Activated CD8-positive, alpha-beta memory T cell treated with anti-CD3 and anti-CD28 coated beads for 4 hours (primary cell): ENCODE measurements at regions not wholly inside any gene's neighbourhood (a gene's known extent, or its start where the extent isn't known, plus 50 kb on each side); places are given as distances from the start of the nearest gene placed in this dataset.

Experiments
- DNase-seq, 2 donors: peaks; one replicate each; pipeline ENCODE4 v3.0.0-alpha.2; 2020; ENCODE audit warnings: low read depth in 2 of 2

DNA sequence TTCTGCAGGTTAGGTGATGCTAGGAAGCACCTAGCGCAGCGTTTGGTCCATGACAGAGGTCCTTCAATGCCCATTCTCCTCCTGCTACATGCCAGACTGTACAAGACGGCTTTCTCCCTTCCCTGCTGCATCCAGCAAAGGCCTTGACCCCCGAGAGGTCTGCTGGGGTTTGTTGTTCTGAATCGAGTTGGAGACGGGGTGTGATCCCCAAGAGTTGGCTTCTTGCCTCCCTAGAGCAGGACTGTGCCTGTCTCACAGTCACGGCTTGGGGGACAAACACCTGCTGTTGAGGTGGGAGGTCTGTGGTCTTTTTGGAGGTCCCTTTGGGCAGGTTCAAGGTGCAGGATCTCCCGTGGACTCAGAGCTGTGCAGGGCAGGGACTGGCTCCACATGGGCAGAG is 352.3 kb upstream of the B3GAT1 start:
- no peak for DNase-seq

- no peak for DNase-seq
Measured at GRCh38 chr11:134763030-134763388, 351.0 kb upstream of the B3GAT1 start.

DNA sequence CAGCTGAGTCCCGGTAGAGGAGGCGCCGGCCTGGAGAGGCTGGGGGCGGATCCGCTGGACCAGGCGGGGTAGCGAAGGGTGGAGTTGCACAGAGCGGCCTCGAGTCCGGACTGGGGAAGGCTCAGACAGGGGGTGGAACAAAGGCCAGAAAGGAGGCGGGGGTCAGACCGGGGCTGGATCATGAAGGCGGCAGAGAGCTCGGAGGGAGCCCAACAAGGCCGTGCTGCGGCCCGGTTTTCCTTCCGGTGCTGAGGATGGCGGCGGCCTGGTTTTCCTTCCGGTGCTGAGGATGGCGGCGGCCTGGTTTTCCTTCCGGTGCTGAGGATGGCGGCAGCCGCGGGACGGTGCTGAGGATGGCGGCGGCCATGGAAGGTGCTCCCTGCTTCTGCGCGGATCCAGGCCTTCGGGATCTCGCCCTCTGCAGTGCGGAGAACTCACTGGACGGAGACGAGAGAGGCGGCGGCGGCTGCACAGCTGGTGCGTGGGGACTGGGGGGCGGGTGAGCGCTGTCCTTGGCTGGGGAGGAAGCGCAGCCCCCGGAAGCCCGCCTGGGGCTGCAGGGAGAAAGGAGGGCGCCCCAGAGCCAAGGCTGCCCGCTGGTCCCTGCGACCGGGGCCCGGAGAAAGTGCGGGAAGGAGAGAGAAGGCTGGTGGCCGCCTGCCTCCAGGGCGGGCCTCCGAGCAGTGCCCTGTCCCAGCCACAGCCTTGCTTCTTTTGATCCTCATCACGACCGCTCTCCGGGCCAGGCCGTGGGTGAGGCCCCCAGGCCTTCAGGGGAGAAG is 350.4 kb upstream of the B3GAT1 start:
- DNase-seq, result no peak

DNA sequence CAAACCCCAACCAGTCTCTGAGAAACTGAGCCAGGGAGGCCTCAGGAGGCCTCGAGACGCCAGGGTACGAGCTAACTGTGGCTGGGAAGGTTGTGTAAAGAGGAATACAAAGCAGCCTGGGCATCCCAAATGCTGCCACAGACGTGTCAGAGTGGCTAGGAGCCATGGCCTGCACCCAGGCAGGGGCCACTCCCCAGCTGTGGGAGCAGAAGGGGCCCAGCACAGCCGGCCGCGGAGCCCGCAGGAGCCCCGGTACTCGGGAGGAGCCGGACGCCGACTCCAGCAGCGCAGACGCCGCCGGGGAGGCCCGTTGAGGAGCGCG is 349.8 kb upstream of the B3GAT1 start:
- no peak for DNase-seq

GRCh38 chr11:134761386-134761785 is 349.3 kb upstream of the B3GAT1 start:
- no peak for DNase-seq

- no peak for DNase-seq
Measured at GRCh38 chr11:134760957-134761356, 348.9 kb upstream of the B3GAT1 start.

- DNase-seq, result no peak
Measured at GRCh38 chr11:134760299-134760698, 348.3 kb upstream of the B3GAT1 start.

GRCh38 chr11:134759855-134760254 is 347.8 kb upstream of the B3GAT1 start:
- no peak for DNase-seq

GRCh38 chr11:134759274-134759673 is 347.2 kb upstream of the B3GAT1 start:
- no peak for DNase-seq

DNA sequence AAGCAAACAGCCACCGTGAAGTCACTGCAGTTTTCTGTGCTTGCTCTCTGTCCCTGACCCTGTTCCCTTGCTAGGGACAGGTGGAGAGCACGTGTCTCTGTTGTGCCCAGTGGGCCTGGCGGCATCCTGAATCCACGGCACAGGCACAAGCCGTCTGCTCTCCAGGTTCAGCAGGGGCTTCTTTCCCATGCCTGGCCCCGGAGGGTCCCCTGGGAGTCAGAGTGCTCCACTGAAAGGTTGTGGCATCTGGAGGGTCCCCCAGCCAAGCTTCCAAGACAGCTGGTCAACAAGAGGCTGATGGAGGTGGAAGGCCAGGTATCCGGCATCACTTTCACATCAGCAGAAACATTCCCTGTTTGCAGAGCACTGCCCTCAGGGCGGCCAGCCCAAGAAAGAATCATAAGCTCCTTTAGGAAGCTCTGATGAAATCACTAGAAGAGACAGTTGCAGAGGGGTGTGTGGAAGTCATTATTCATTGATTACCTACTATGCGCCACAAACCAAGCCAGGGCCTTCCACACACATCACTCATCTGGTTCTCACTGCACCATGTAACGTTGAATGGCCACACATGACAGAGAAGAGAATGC is 346.4 kb upstream of the B3GAT1 start:
- DNase-seq, result no peak

DNA sequence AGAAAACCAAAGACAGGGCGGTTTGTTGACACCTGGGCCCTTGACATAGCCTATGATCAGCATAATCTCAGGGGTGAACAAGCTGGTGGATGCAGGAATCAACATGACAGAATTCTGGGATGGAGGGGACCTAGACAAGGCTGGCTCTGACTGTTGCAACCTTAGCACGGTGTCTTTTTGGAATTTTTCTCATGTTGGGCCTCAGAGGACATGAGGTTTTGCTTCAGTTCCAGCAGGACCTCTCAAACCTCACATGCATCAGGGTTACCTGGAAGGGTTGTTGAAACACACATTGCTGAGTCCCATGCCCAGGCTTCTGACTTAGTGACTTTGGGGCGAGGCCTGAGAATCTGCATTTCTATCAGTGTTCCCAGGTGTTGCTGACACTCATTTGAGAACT is 345.6 kb upstream of the B3GAT1 start:
- DNase-seq, result no peak

GRCh38 chr11:134756811-134757540 is 344.9 kb upstream of the B3GAT1 start:
- no peak for DNase-seq

DNA sequence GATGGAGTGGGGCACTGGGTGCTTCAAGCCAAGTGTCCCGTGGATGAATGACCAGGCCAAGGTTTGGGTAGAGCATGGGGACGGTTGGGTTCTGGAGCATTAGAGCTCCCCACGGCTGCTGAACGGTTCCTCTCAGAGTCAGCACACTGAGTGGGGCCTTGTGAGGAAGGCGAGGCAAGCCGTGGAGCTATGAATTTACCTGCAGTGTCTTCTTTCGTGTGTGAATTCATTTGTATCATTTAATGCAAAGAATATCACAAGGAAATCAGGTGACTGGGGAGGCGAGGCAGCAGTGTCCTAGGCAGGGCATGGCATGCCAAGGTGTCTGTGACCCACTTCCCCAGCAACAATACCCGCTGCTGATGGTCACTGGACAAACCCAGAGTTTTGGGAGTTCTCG is 343.5 kb upstream of the B3GAT1 start:
- DNase-seq, result no peak

DNA sequence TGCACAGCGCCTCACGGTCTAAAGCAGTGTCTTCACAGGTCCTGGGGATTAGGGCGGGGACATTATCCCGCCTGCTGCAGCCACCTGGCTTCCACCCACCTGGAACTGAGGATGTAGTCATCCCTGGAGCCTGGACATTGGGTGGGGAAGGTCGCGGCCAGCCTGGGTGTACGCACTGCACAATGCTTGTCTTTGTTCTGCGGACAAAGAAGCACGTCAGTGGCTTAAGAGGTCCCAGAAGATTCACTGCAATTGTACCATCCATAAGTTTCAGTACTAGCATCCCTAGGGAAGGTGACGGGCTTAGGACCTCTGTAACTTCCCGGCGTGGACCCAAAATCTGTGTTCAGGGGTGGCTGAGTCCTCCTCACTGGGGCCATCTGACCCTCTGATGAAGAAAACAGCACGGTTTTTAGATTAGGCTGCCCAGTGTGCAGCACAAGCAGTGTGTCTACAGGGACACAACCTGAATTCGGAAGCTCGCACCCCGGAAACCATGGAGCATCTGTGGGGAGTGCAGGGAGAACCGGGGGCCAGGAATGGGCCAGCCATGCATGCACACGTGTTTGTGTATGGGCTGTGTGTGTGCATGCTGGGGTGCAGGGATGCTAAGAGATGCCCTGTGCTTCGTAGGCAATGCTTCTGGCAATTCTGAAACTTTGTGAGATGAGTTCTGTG is 342.6 kb upstream of the B3GAT1 start:
- no peak for DNase-seq

- no peak for DNase-seq
Measured at GRCh38 chr11:134753771-134754520, 341.9 kb upstream of the B3GAT1 start.

DNA sequence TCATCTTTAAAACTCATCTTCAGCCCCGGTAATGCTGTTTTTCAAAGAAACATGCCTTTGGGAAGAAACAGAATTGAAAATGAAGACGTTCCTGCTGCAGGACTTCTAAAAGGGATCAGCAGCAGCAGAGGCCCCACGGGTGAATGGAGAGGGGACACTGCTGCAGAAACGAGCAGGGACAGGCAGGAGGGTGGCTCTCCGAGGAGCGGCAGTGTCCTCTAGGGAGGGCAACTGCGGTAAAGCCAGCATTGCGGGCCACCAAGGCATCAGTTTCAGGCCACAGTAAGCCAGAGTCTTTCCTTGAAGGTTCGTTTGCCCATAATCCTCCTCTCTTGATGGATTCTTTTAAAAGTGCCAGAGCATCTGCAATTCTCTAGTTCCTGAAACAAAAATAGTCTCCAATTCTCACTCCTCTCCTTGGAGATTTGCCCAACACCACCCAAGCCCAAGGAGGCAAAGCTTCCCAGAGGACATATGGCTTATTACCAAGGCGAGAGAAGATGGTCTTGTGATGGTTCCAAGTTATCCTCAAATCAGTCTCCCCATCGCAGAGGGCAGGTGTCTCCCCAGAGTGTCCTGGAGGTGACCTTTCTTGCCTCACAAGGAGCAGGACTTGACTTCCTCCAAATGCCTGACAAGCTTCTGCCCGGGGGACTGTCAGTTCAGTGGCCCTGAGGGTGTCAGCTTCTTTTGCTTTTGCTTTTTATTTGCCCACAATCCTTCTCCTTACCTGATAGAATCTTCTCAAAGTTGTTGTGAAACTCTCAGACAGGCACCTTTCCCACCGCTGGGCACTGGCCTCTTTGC is 341.1 kb upstream of the B3GAT1 start:
- no peak for DNase-seq

DNA sequence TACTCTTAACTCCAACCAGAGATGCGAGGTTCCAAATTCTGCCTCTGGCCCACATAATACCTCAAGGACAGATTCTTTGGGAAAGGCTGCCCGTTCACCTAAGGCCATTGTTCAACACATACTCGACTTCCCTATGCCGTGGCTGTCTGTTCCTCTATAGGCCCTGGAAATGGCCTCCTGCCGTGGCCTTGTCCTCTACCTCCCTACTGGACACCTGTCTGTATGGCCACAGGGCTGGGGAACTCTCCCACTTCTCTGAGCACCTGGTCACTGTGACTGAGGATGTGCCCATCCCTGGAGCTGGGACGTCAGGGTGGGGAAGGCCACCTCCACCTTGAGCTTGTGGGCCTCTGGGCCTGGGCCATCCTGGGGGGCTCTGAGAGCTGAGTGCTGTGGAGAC is 340.5 kb upstream of the B3GAT1 start:
- DNase-seq, result no peak

GRCh38 chr11:134751766-134752165 is 339.7 kb upstream of the B3GAT1 start:
- DNase-seq, result no peak

DNA sequence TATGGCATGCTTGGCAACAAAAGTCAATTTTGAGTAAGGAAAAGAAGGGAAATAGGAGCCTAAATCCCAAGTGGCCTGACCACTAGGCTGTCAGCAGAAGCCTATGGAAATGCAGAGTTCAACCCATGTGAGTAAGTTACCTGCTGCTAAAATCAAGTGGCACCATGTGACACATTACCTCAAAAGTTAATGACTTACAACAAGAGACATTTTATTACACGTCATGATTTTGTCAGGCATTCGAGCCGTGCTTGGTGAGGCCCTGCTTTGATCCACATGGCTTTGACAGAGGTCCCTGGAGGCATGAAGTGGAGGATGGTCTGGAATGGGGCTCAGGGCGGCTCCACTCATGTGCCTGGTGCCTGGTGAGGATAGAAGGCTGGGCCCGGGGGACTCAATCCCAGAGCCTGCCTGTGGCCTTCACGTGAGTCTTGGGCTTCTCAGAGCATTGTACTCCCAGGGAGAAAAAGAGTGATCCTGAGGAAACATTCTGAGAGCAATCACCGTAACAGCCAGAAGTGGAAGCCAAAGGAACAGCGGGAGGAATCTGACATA is 339.1 kb upstream of the B3GAT1 start:
- DNase-seq, result no peak

- DNase-seq, result no peak
Measured at GRCh38 chr11:134750619-134751018, 338.6 kb upstream of the B3GAT1 start.
